DOHH2 (cell line): ENCODE measurements at regions not wholly inside any gene's neighbourhood (a gene's known extent, or its start where the extent isn't known, plus 50 kb on each side); places are given as distances from the start of the nearest gene placed in this dataset.

Experiments used
- EZH2phosphoT487 ChIP-seq: fragments of 200-600 bp; sonication (generic); IDR thresholded peaks from 2 replicates; pipeline ENCODE4 v1.6.1; 2017; ENCODE audit warnings: borderline replicate concordance, mild to moderate bottlenecking, antibody characterized with exemption, low read length, moderate library complexity, mixed read lengths
- TF ChIP-seq, protein P1 (sequence below): fragments of 200-600 bp; sonication (generic); IDR thresholded peaks from one replicate; pipeline ENCODE4 v1.5.1; 2014; ENCODE audit warnings: antibody characterized with exemption, mild to moderate bottlenecking, low read depth, low read length; ENCODE audit not compliant: poor library complexity, severe bottlenecking

GRCh38 chr15:61404567-61404966, 175.5 kb upstream of the RORA start:
- TF ChIP-seq, protein P1, sequence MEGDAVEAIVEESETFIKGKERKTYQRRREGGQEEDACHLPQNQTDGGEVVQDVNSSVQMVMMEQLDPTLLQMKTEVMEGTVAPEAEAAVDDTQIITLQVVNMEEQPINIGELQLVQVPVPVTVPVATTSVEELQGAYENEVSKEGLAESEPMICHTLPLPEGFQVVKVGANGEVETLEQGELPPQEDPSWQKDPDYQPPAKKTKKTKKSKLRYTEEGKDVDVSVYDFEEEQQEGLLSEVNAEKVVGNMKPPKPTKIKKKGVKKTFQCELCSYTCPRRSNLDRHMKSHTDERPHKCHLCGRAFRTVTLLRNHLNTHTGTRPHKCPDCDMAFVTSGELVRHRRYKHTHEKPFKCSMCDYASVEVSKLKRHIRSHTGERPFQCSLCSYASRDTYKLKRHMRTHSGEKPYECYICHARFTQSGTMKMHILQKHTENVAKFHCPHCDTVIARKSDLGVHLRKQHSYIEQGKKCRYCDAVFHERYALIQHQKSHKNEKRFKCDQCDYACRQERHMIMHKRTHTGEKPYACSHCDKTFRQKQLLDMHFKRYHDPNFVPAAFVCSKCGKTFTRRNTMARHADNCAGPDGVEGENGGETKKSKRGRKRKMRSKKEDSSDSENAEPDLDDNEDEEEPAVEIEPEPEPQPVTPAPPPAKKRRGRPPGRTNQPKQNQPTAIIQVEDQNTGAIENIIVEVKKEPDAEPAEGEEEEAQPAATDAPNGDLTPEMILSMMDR, result no peak
- TF ChIP-seq EZH2phosphoT487, result no peak
